ENCODE measurements at regions not wholly inside any gene's neighbourhood (a gene's known extent, or its start where the extent isn't known, plus 50 kb on each side); places are given as distances from the start of the nearest gene placed in this dataset.
"Not testable (repeated sequence)": the region's sequence is repeated elsewhere in the genome, so short reads cannot be mapped to it uniquely, and the experiment has no call there.

DNA sequence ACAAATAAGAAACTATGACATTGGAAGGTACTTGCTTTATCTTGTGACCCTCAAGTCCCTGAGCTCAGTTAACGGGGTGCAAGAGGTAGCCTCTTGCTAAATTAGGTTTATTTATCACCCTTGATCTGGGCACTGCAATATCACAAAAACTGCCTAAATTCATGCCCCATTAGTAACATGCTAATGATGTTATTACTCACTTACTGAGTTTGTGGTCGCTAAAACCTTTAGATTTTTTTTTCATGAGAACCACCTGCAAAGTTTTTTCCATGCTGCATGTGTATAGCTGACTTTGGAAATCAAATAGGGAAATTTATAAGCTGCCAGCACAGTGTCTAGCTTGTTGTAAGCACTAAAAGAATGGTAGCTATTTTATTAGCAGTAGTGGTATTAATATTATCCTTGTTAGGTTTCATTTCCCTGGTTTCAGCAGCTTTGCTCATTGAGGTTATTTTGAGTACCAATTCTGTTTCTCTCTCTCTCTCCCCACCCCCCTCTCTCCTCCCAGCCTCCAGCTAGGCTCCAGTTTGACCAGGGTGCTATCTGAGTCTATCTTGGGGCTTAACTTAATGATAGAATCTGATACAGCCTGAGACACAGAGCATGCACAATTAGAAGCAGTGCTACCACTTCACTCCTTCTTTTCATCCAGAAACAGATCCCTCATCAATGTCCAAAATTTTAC, 88.7 kb upstream of the ATP8B1 start:
- DNase-seq (no peak), ATAC-seq (no peak)
- intact Hi-C loops (cut with micrococcal nuclease), result no loop called here

DNA sequence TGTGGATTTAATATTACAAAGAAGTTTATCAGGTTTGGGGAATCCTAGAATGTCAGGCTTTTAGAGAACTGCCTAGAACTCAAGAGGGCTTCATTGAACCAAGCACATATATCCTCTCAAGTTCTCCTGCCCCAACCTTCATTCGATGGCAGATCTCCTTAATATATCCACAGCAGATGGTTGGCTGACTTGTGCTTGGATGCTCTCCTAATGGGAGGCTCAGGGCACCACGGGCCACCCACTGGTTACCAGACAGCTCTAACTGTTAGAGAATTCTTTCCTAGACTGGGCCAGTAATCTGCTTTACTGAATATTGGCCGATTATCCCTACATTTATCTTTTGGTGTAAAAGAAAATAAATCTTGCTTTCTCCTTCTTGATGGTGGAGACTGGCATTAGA, 87.2 kb upstream of the ATP8B1 start:
- ATAC-seq (no peak), DNase-seq (no peak)
- intact Hi-C loops (cut with micrococcal nuclease), result no loop called here

DNA sequence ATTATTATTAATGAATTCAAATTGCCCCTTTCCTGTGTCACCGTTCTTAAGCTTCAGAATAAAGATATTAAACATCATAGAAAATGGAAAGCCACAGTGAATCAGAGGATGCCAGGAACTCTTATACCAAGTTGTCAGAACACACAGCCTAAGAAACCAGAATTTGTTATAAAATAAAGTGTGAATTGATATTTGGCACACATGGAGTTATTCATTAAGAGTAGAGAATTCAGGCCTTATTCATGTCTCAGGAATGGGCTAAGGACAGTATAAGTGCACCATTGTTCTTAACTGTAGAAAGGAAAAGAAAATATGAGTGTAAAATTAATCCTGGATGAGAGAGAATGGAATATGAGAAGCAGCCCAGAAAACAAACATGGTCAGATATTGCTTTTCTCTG, 86.7 kb upstream of the ATP8B1 start:
- DNase-seq (no peak), ATAC-seq (no peak)
- intact Hi-C loops (cut with micrococcal nuclease), result no loop called here

GRCh38 chr18:57887543-57888383, 84.6 kb upstream of the ATP8B1 start:
- intact Hi-C loops (cut with micrococcal nuclease), result no loop called here
- DNase-seq, result no peak
- ATAC-seq, result no peak

GRCh38 chr18:57885931-57886330, 82.8 kb upstream of the ATP8B1 start:
- DNase-seq (no peak), ATAC-seq (no peak)
- intact Hi-C loops (cut with micrococcal nuclease), result no loop called here

DNA sequence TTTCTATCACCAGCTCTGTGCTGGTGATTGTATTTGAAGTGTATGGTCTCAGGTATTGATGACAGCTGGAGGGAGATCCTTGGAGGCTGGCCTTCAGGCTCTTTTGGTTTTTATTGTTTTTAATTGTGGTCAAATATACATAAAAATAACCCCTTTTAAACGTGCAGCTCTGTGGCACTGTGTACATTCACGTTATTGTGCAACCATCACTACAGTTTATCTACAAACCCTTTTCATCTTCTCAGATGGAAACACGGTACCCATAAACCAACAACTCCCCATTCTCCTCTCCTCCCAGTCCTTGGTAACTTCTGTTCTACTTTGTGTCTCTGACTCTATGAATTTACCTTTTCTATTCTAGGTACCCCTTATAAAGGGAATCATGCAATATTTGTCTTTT, 79.3 kb upstream of the ATP8B1 start:
- no peak for DNase-seq
- ATAC-seq, result no peak
- intact Hi-C loops (cut with micrococcal nuclease), result no loop called here

DNA sequence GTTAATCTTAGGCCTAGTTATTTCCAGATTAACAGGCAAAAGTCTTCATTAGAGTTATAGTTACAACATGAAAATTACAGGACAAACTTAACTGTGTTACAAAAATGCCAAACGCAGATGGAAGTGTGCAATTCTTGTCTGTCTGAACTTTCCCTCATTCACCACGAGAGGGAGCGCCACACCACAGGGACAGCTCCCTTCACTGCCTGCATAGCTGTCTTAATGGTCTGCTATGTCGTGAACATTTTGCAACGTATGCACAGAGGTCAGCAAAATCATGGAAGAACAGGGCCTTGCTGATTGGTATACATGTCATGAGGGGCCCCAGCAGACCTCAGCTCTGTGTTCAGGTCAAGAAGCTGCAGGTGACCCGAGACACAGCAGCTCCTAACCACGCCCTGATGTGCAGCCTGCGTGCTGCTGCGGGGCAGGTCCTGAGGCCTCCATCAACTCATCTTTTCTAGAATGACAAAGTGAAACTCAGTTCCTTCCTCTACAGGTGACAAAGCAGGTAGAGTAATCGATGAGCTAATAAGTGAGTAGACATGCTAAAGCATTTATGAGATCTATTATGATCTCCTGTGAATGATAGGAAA, 78.8 kb upstream of the ATP8B1 start:
- ATAC-seq (peak; percentile 88), DNase-seq (peak; percentile 55)
- intact Hi-C loops (cut with micrococcal nuclease), result no loop called here

DNA sequence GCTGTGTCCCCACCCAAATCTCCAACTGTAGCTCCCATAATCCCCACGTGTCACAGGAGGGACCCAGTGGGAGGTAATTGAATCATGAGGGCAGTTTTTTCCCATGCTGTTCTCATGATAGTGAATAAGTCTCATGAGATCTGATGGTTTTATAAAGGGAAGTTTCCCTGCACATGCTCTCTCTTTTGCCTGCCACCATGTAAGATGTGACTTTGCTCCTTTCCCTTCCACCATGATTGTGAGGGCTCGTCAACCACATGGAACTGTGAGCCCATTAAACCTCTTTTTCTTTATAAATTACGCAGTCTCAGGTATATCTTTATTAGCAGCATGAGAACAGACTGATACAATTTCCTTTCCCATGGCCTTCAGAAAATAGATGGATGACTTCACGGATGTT, 76.8 kb upstream of the ATP8B1 start:
- not testable (repeated sequence) for DNase-seq, ATAC-seq
- intact Hi-C loops (cut with micrococcal nuclease), result loop anchor here (10.0 kb wide), 1 partner anchor 245 kb away; no protein-coding TSS in a partner anchor

- no peak for ATAC-seq
Observed at GRCh38 chr18:57869221-57869620, 66.1 kb upstream of the ATP8B1 start.

GRCh38 chr18:57866355-57866754, 63.2 kb upstream of the ATP8B1 start:
- intact Hi-C loops (cut with micrococcal nuclease), result no loop called here
- DNase-seq (no peak), ATAC-seq (no peak)

More at GRCh38 chr18:57869221-57869620, 66.1 kb upstream of the ATP8B1 start:
- DNase-seq, result no peak
- intact Hi-C loops (cut with micrococcal nuclease), result no loop called here

GRCh38 chr18:57864615-57865121, 61.6 kb upstream of the ATP8B1 start:
- ATAC-seq (no peak), DNase-seq (no peak)
- intact Hi-C loops (cut with micrococcal nuclease), result no loop called here

GRCh38 chr18:57863706-57864105, 60.6 kb upstream of the ATP8B1 start:
- ATAC-seq (no peak), DNase-seq (no peak)
- intact Hi-C loops (cut with micrococcal nuclease), result no loop called here

DNA sequence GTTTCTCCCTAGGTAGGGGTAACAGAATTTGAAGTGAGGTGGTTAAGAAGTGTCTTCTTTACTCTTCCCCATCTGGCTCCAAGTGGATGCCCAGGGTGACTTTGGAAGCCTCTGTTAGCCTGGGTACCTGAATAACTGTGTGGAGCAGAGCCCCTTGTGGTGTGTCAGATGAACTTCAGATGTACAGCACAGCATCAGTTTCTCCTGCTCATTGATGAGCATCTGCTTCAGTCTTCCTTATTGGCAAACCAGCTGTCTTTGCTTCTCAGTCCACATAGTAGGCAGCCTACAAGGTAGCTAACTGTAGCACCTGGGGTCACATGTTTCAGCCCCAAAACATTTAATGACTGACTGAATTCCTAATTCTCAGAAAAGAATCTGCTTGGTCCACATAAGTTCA, 56.2 kb upstream of the ATP8B1 start:
- no peak for ATAC-seq
- intact Hi-C loops (cut with micrococcal nuclease), result no loop called here

DNA sequence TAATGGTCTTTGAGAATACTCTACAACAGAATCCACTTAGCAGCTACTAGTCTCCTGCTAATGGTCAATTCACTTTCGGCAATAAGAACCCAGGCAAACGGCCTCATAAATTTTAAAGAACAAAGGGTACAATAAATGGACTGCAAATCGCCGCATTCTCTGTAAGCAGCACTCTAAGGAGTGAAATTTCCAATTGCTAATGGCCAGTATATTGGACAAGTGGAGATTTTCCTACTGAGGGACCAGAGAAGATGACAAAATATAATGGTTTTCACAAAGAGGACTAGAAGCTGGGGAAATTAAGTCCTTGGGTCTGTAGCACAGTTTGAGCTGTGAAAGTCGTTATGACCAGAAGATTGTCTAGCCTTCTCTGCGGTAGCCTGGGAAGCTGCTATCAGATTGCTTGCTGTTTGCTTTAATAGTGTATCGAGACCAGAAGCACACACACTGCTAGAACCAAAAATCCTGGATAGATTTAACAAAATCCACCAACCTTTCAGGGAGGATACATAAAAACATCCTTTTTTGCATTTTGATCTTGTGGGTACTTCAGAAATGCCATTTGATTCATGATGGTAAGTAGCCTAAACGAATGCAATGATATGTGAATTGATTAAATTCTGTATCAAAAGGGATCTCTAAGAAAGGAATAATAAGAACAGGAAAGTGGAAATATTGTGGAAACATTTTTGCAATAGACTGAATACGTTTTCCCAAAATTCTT, 53.6 kb upstream of the ATP8B1 start:
- DNase-seq (no peak), ATAC-seq (no peak)
- intact Hi-C loops (cut with micrococcal nuclease), result no loop called here

More for the DNA sequence above, 56.2 kb upstream of the ATP8B1 start:
- DNase-seq, result no peak

DNA sequence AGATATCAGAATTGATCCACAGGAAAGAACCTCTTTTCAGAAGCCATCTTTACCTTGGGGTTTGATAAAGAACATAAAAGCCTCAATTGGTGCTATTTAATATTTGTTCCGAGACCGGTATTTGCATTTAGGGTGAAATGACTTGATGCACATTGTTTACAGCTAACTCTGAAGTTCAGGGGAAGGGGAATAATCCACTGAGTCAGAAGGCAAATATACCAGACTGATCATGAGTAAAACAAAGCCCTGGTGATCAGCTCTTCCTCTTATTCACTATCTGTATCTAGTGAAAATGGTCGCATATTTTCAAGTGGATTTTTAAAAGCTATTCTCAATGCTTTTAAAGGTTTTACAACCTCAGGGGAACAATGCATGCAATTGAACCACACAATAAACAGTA, 53.0 kb upstream of the ATP8B1 start:
- ATAC-seq (no peak), DNase-seq (no peak)
- intact Hi-C loops (cut with micrococcal nuclease), result no loop called here

DNA sequence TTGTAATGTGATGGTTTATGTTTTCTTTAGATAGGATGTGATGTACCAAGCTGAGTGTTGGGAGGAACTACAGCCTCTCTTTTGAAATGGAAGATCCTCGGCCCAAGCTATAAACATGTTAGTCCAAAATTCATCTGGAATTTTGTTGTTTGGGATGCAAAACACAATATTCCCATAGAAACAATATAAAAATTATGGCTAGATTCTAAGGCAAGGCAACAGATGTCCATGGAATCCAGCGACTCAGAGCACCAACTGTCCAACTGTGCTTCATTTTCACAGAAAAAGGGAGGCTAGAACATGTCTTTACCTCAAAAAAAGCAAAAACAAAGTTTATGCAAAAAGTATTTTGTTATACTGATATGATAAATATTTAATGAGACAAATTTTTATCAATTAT, 52.4 kb upstream of the ATP8B1 start:
- no peak for ATAC-seq
- intact Hi-C loops (cut with micrococcal nuclease), result no loop called here

DNA sequence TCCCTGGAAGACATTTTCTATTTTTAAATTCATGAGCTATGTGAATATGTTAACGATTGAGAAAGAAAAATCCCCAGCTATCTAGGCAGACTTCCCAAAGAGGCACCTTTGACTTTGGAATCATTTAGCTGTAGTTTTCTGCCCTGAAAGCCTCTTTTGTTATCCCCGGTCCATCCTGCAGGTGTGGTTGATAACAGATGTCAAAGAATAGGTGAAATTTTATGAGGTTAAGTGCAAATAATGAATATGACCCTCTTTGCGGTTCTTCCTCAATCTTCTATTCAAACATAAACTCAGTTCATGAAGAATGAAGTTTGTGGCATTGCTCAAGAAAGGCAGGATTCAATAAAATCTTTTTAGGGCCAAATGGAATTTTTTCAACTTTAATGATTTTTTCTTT, 51.6 kb upstream of the ATP8B1 start:
- DNase-seq (no peak), ATAC-seq (no peak)
- intact Hi-C loops (cut with micrococcal nuclease), result no loop called here

More for the DNA sequence above, 52.4 kb upstream of the ATP8B1 start:
- no peak for DNase-seq

DNA sequence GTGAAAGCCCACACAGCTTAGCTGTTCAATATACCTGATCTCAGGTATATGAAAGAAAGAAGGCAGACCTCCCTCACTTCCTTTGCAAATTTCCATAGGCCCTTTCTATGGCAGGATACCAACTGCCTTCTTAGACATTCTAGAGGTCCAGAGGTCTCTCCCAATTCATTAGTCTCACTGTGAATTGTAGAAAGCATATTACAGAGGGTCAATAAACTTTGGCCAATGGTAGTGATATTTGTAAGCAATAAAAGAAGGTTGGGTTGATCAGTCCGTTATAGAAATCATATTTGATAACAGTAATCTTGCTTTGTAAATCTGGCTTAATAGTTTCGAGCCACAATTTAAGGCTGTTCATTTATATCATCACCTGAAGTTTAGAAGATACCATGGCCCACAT, 50.7 kb upstream of the ATP8B1 start:
- DNase-seq (no peak), ATAC-seq (no peak)
- intact Hi-C loops (cut with micrococcal nuclease), result no loop called here

- DNase-seq (no peak), ATAC-seq (no peak)
- intact Hi-C loops (cut with micrococcal nuclease), result no loop called here
Observed at GRCh38 chr18:57853133-57853532, 50.0 kb upstream of the ATP8B1 start.
